C4-2B (cell line): ENCODE measurements at regions not wholly inside any gene's neighbourhood (a gene's known extent, or its start where the extent isn't known, plus 50 kb on each side); places are given as distances from the start of the nearest gene placed in this dataset.

Experiments used
- CTCF ChIP-seq: fragments of 450-650 bp; conservative IDR thresholded peaks from 2 replicates; pipeline ENCODE4 v1.5.1; 2017; ENCODE audit warnings: mild to moderate bottlenecking
- ZFX ChIP-seq: fragments of 450-650 bp; IDR thresholded peaks from 2 replicates; pipeline ENCODE4 v1.6.1; 2017

- TF ChIP-seq ZFX: no peak
- no peak for TF ChIP-seq CTCF
Observed at GRCh38 chr10:8380833-8381496, 326.5 kb downstream of the GATA3 start.
